Spleen (tissue), 7 donors: ENCODE measurements at regions not wholly inside any gene's neighbourhood (a gene's known extent, or its start where the extent isn't known, plus 50 kb on each side); places are given as distances from the start of the nearest gene placed in this dataset.

Experiments used
- POLR2A ChIP-seq, 3 donors: fragments of 450-650 bp; IDR thresholded peaks; one replicate each; pipeline ENCODE4 v1.5.1; 2017; ENCODE audit warnings: antibody characterized with exemption in 3 of 3, mild to moderate bottlenecking in 1 of 3
- TF ChIP-seq, protein P1 (sequence below), 11 experiments: fragments of 200-600 bp in 7 of 11; fragments of 450-650 bp in 4 of 11; sonication (generic) in 4 of 11; IDR thresholded peaks in 8 of 11; conservative IDR thresholded peaks in 3 of 11; 1 replicate in 7 of 11; 2 replicates in 4 of 11; pipeline versions ENCODE4 v1.4.0 to v1.8.0; 2016 to 2021; ENCODE audit warnings: antibody characterized with exemption in 11 of 11, inconsistent platforms in 4 of 11, mild to moderate bottlenecking in 1 of 11
- donor health status: DM: no; HTN: no; CAD: no; lungs with moderate emphysema.
- donor health status: DM: no; HTN: no; CAD: no.
- donor health status: DM: no; HTN: no; CAD: no.

DNA sequence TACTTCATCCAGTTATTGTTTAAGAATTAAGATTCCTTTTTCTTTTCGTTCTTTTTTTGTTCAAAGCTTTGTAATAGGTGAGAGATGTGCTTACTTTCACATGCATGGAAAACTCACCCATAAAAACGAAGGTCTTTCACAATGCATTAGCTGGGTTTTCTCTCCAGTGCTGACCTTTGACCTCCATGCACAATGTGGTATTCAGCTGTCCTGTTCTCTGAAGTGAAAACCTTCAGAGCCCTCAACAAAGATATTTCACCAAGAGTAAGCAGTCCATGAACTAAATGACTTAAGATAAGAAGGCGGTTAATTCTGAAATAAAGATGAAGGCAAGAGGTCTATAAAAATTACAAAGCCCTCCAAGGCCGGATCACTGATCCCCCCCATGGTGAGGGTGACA is 77.1 kb upstream of the IPO9 start:
- no peak for TF ChIP-seq POLR2A (IDR thresholded peaks at IDR 0.05)
- TF ChIP-seq, protein P1, sequence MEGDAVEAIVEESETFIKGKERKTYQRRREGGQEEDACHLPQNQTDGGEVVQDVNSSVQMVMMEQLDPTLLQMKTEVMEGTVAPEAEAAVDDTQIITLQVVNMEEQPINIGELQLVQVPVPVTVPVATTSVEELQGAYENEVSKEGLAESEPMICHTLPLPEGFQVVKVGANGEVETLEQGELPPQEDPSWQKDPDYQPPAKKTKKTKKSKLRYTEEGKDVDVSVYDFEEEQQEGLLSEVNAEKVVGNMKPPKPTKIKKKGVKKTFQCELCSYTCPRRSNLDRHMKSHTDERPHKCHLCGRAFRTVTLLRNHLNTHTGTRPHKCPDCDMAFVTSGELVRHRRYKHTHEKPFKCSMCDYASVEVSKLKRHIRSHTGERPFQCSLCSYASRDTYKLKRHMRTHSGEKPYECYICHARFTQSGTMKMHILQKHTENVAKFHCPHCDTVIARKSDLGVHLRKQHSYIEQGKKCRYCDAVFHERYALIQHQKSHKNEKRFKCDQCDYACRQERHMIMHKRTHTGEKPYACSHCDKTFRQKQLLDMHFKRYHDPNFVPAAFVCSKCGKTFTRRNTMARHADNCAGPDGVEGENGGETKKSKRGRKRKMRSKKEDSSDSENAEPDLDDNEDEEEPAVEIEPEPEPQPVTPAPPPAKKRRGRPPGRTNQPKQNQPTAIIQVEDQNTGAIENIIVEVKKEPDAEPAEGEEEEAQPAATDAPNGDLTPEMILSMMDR (IDR thresholded peaks at IDR 0.05 in 8 of 11, conservative IDR thresholded peaks at IDR 0.05 in 3 of 11), result no peak
